ENCODE measurements at regions not wholly inside any gene's neighbourhood (a gene's known extent, or its start where the extent isn't known, plus 50 kb on each side); places are given as distances from the start of the nearest gene placed in this dataset.

DNA sequence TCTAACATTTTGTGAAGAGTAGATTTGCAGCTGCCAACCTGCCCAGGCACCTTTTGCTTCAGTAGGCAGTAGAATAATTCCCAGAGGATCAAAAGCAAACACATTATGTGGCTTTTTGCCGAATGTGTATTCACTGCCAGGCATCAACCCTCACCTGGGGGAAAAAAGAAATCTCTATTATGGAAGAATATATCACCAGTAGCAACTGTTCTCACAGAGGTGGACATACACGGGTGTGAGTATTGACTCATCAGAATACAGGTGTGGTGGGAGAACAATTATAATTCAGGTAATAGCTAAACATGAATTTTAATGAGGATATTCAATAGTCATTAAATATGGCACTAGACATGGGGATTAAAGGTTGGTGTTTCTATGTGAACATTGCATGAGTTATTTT lies 910.7 kb downstream of the TFAP2A start:
- 0% methylated on average over 2 of the region's 2 CpGs for WGBS (ENCODE audit: low lambda C conversion rate)
- FAIRE-seq (no peak), ATAC-seq (no peak), DNase-seq (ENCODE audit: low spot score) (no peak)
- in situ Hi-C loops (cut with HindIII; ENCODE audit: extremely low pct_ligation_motif_present, low pct_unique_long_range_greater_than_20kb), result no loop called here
- Histone ChIP-seq H3K27me3 (ENCODE audit: control insufficient read depth in 1 of 2, insufficient read depth in 2 of 2, low read length in 2 of 2) (no peaks in the 10 kb centered on the region), H3K36me3 (replicated peaks in 1 of 2; ENCODE audit: control insufficient read depth in 1 of 2, insufficient read depth in 2 of 2, low read length in 2 of 2) (no peaks in the 10 kb centered on the region), H3K9ac (ENCODE audit: insufficient read depth, low read depth, low read length) (no peak overlapping the region), H3K9me3 (ENCODE audit: low read length) (peaks cover 22% of the 10 kb centered on the region), H3K27ac (ENCODE audit: extremely low read length, insufficient read depth, low read length) (no peak overlapping the region), H2AFZ (ENCODE audit: low read length) (no peak overlapping the region), H4K20me1 (ENCODE audit: insufficient read depth, low read length) (no peaks in the 10 kb centered on the region), H3K4me1 (ENCODE audit: insufficient read depth, low read length) (no peaks in the 10 kb centered on the region), H3K79me2 (ENCODE audit: insufficient read depth, low read length) (no peaks in the 10 kb centered on the region), H3K4me3 (replicated peaks in 1 of 3; ENCODE audit: insufficient read depth in 1 of 3, low read depth in 2 of 3, low read length in 3 of 3) (no peak overlapping the region), H3K4me2 (ENCODE audit: low read depth, low read length) (no peak overlapping the region)
- intact Hi-C loops (cut with micrococcal nuclease; ENCODE audit: unreplicated experiment), result no loop called here
- BruUV-seq (replicated peaks), result no TSS peak
- POLR2A ChIA-PET, result no interaction called here
- no peak for TF ChIP-seq MYNN (CRISPR knock-in tag; IDR thresholded peaks at IDR 0.05; ENCODE audit: low read depth)
- TF ChIP-seq, protein P1, sequence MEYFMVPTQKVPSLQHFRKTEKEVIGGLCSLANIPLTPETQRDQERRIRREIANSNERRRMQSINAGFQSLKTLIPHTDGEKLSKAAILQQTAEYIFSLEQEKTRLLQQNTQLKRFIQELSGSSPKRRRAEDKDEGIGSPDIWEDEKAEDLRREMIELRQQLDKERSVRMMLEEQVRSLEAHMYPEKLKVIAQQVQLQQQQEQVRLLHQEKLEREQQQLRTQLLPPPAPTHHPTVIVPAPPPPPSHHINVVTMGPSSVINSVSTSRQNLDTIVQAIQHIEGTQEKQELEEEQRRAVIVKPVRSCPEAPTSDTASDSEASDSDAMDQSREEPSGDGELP (IDR thresholded peaks at IDR 0.05; ENCODE audit: borderline replicate concordance, low read depth), result no peak
- TF ChIP-seq, protein P2, sequence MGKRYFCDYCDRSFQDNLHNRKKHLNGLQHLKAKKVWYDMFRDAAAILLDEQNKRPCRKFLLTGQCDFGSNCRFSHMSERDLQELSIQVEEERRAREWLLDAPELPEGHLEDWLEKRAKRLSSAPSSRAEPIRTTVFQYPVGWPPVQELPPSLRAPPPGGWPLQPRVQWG (CRISPR knock-in tag; IDR thresholded peaks at IDR 0.05; ENCODE audit: borderline replicate concordance, low read depth), result no peak
- no peak for TF ChIP-seq TMF1 (CRISPR knock-in tag; IDR thresholded peaks at IDR 0.05; ENCODE audit: low read depth)
- no peak for TF ChIP-seq ZIK1 (CRISPR knock-in tag; IDR thresholded peaks at IDR 0.05; ENCODE audit: borderline replicate concordance, low read depth)
- no peak for TF ChIP-seq TOE1 (CRISPR knock-in tag; IDR thresholded peaks at IDR 0.05)
- TF ChIP-seq ZFP1 (CRISPR knock-in tag; IDR thresholded peaks at IDR 0.05), result no peak
- TF ChIP-seq, protein P3, sequence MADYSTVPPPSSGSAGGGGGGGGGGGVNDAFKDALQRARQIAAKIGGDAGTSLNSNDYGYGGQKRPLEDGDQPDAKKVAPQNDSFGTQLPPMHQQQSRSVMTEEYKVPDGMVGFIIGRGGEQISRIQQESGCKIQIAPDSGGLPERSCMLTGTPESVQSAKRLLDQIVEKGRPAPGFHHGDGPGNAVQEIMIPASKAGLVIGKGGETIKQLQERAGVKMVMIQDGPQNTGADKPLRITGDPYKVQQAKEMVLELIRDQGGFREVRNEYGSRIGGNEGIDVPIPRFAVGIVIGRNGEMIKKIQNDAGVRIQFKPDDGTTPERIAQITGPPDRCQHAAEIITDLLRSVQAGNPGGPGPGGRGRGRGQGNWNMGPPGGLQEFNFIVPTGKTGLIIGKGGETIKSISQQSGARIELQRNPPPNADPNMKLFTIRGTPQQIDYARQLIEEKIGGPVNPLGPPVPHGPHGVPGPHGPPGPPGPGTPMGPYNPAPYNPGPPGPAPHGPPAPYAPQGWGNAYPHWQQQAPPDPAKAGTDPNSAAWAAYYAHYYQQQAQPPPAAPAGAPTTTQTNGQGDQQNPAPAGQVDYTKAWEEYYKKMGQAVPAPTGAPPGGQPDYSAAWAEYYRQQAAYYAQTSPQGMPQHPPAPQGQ (CRISPR knock-in tag; IDR thresholded peaks at IDR 0.05; ENCODE audit: borderline replicate concordance), result no peak
- TF ChIP-seq ZNF777 (CRISPR knock-in tag; IDR thresholded peaks at IDR 0.05), result no peak
- TF ChIP-seq ZNF674 (CRISPR knock-in tag; IDR thresholded peaks at IDR 0.05; ENCODE audit: low read depth), result no peak
- TF ChIP-seq YEATS2 (CRISPR knock-in tag; IDR thresholded peaks at IDR 0.05; ENCODE audit: borderline replicate concordance), result no peak
- no peak for TF ChIP-seq ZNF225 (CRISPR knock-in tag; IDR thresholded peaks at IDR 0.05)
- TF ChIP-seq CCDC6 (CRISPR knock-in tag; IDR thresholded peaks at IDR 0.05), result no peak
- CTCF ChIA-PET (ENCODE audit: low intra/inter-chr PET ratio, low total read pairs), result no interaction called here

Measured in HepG2 (cell line).